Glutamatergic neuron (in vitro differentiated cells): ENCODE measurements at regions not wholly inside any gene's neighbourhood (a gene's known extent, or its start where the extent isn't known, plus 50 kb on each side); places are given as distances from the start of the nearest gene placed in this dataset.

Experiments used
- DNase-seq: peaks from one replicate; pipeline ENCODE4 v3.0.0; 2022
- H3K27ac Mint-ChIP-seq: one replicate; pipeline ENCODE4 v1.8.0; 2020; ENCODE audit warnings: mild to moderate bottlenecking, mixed read lengths, inconsistent platforms; ENCODE audit not compliant: unreplicated experiment
- H3K27me3 Mint-ChIP-seq: one replicate; pipeline ENCODE4 v1.8.0; 2020; ENCODE audit warnings: mild to moderate bottlenecking, moderate library complexity, mixed read lengths, inconsistent platforms; ENCODE audit not compliant: unreplicated experiment
- H3K36me3 Mint-ChIP-seq: one replicate; pipeline ENCODE4 v1.8.0; 2020; ENCODE audit warnings: mild to moderate bottlenecking, mixed read lengths, inconsistent platforms; ENCODE audit not compliant: unreplicated experiment
- H3K4me1 Mint-ChIP-seq: one replicate; pipeline ENCODE4 v1.8.0; 2020; ENCODE audit warnings: mild to moderate bottlenecking, low read depth, mixed read lengths, inconsistent platforms; ENCODE audit not compliant: unreplicated experiment
- H3K4me3 Mint-ChIP-seq: one replicate; pipeline ENCODE4 v1.8.0; 2020; ENCODE audit warnings: mild to moderate bottlenecking, mixed read lengths, inconsistent platforms; ENCODE audit not compliant: unreplicated experiment
- H3K9me3 Mint-ChIP-seq: one replicate; pipeline ENCODE4 v1.8.0; 2020; ENCODE audit warnings: mild to moderate bottlenecking, moderate library complexity, mixed read lengths, inconsistent platforms; ENCODE audit not compliant: unreplicated experiment
- CTCF ChIP-seq: fragments of 200-600 bp; sonication (generic); IDR thresholded peaks from one replicate; pipeline ENCODE4 v1.5.0; 2021; ENCODE audit not compliant: partially characterized antibody, unreplicated experiment

GRCh38 chr1:74952786-74953185, 181.4 kb upstream of the LHX8 start:
- TF ChIP-seq CTCF, result no peak
- no peak overlapping the region for H3K4me3 Mint-ChIP-seq
- no peaks in the 10 kb centered on the region for H3K4me1 Mint-ChIP-seq
- peaks cover 2% of the 10 kb centered on the region for H3K9me3 Mint-ChIP-seq
- H3K27me3 Mint-ChIP-seq, result no peaks in the 10 kb centered on the region
- DNase-seq, result no peak
- no peaks in the 10 kb centered on the region for H3K36me3 Mint-ChIP-seq
- no peak overlapping the region for H3K27ac Mint-ChIP-seq

GRCh38 chr1:74953622-74954021, 180.6 kb upstream of the LHX8 start:
- H3K4me1 Mint-ChIP-seq, result no peaks in the 10 kb centered on the region
- no peak for DNase-seq
- TF ChIP-seq CTCF, result no peak
- H3K27me3 Mint-ChIP-seq, result no peaks in the 10 kb centered on the region
- peaks cover 2% of the 10 kb centered on the region for H3K9me3 Mint-ChIP-seq
- no peak overlapping the region for H3K4me3 Mint-ChIP-seq
- H3K36me3 Mint-ChIP-seq, result no peaks in the 10 kb centered on the region
- no peak overlapping the region for H3K27ac Mint-ChIP-seq

- Mint-ChIP-seq H3K9me3 (no peaks in the 10 kb centered on the region), H3K4me3 (no peak overlapping the region), H3K36me3 (no peaks in the 10 kb centered on the region), H3K4me1 (peaks cover 7% of the 10 kb centered on the region), H3K27ac (no peak overlapping the region), H3K27me3 (no peaks in the 10 kb centered on the region)
- no peak for DNase-seq
- no peak for TF ChIP-seq CTCF
These were observed 171.1 kb upstream of the LHX8 start for GRCh38 chr1:74963120-74963519.

- H3K4me1 Mint-ChIP-seq, result peaks cover 7% of the 10 kb centered on the region
- peak; percentile 53 for DNase-seq
- no peak for TF ChIP-seq CTCF
- H3K27ac Mint-ChIP-seq, result no peak overlapping the region
- no peak overlapping the region for H3K4me3 Mint-ChIP-seq
- no peaks in the 10 kb centered on the region for H3K9me3 Mint-ChIP-seq
- no peaks in the 10 kb centered on the region for H3K27me3 Mint-ChIP-seq
- H3K36me3 Mint-ChIP-seq, result no peaks in the 10 kb centered on the region
These were observed 169.6 kb upstream of the LHX8 start for GRCh38 chr1:74964508-74965102.

GRCh38 chr1:74969566-74970135, 164.5 kb upstream of the LHX8 start:
- no peak overlapping the region for H3K4me3 Mint-ChIP-seq
- DNase-seq, result no peak
- no peak for TF ChIP-seq CTCF
- peaks cover 2% of the 10 kb centered on the region for H3K4me1 Mint-ChIP-seq
- no peak overlapping the region for H3K27ac Mint-ChIP-seq
- H3K27me3 Mint-ChIP-seq, result no peaks in the 10 kb centered on the region
- no peaks in the 10 kb centered on the region for H3K36me3 Mint-ChIP-seq
- no peaks in the 10 kb centered on the region for H3K9me3 Mint-ChIP-seq
